Activated naive CD4-positive, alpha-beta T cell treated with anti-CD3 and anti-CD28 coated beads, Interleukin-2, amount 10 ng/mL, durations not matched to agents 7 days and 5 days (primary cell): ENCODE measurements at regions not wholly inside any gene's neighbourhood (a gene's known extent, or its start where the extent isn't known, plus 50 kb on each side); places are given as distances from the start of the nearest gene placed in this dataset.

Experiments used
- CTCF ChIA-PET: fragments of 350-600 bp; sonication (Branson Sonifier 250); formaldehyde crosslinking; loops from one replicate; lab custom pipeline; 2021; ENCODE audit warnings: antibody characterized with exemption; lab: Charles Lee
- DNase-seq: peaks from one replicate; pipeline ENCODE4 v3.0.0-alpha.2; 2020
- H3K27ac Mint-ChIP-seq: one replicate; pipeline ENCODE4 v1.8.0; 2021; ENCODE audit warnings: mild to moderate bottlenecking, moderate library complexity, mixed read lengths
- H3K27me3 Mint-ChIP-seq: one replicate; pipeline ENCODE4 v1.8.0; 2021; ENCODE audit warnings: mild to moderate bottlenecking, mixed read lengths
- H3K36me3 Mint-ChIP-seq: one replicate; pipeline ENCODE4 v1.8.0; 2021; ENCODE audit warnings: mixed read lengths
- H3K4me1 Mint-ChIP-seq: one replicate; pipeline ENCODE4 v1.8.0; 2021; ENCODE audit warnings: mixed read lengths
- H3K4me3 Mint-ChIP-seq: one replicate; pipeline ENCODE4 v1.8.0; 2021; ENCODE audit warnings: mild to moderate bottlenecking, moderate library complexity, mixed read lengths
- H3K9me3 Mint-ChIP-seq: one replicate; pipeline ENCODE4 v1.8.0; 2021; ENCODE audit warnings: mixed read lengths

DNA sequence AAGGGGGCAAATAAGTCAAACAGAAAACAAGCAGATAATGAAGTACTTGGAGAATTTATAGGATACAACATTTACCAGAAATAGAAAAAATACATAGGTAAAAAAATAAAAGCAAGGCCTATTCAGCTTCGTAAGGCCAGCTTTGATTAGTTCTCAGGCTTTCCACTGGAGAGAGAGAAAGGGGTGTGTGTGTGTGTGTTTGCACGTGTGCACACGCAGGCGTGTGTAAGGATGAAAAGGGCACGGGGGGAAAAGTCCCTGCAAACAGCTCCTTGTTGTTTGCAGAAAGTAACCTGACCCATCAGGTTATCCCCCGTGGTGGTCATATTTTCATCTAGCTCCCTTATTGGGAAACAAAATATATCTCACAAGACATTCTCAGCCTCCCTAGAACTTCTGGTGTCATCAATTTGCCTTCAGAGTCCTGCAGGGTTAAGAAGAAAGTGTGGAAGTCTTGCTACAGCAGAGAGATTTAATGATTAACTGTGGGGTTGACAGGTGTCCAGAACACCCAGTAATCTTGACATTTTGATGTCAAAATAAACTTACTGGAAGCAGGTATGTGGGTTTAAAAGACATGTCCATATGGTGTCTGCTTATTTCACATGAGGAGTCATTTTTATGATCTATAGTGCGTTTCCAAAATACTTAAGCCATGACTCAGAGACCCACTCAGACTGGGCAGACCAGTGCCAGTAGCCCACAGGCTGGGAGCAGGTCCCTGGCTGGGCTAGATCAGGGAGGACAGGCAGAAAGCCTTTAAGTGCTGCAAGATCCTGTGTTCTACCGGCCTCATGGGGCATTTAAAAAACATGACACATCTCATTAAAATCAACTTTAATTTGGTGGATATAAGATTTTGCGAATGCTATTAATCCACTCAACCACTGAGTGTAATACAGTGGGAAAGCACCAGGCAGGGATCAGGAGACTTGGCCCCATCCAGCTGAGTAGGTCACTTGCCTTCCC, 487.6 kb upstream of the CAMK1G start:
- Mint-ChIP-seq H3K9me3 (no peaks in the 10 kb centered on the region), H3K27me3 (no peaks in the 10 kb centered on the region), H3K4me1 (no peaks in the 10 kb centered on the region), H3K36me3 (no peaks in the 10 kb centered on the region), H3K4me3 (no peak overlapping the region), H3K27ac (no peak overlapping the region)
- CTCF ChIA-PET: no interaction called here
- DNase-seq: no peak

DNA sequence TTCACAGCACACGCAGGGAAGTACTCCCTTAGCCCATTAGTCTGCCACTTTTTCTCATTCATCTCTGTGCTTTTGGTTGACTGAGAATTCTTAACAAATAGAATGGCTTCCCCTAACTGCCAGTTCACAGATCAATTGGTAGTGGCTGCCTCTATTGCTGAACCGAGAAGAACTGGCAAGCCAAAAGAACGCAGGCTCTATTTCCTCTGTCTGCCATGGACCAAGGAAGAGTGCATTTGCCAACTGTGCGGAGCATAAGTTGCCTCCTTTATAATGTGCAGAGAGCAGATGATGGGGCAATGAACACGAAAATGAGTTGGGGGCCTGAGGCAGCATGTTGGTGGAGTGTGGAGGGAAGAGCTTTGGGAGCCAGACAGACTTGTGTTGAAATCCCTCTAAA, 483.1 kb upstream of the CAMK1G start:
- H3K9me3 Mint-ChIP-seq: no peaks in the 10 kb centered on the region
- H3K36me3 Mint-ChIP-seq: no peaks in the 10 kb centered on the region
- no peak overlapping the region for H3K4me3 Mint-ChIP-seq
- no peaks in the 10 kb centered on the region for H3K4me1 Mint-ChIP-seq
- CTCF ChIA-PET: no interaction called here
- DNase-seq: no peak
- H3K27ac Mint-ChIP-seq: no peak overlapping the region
- no peaks in the 10 kb centered on the region for H3K27me3 Mint-ChIP-seq

DNA sequence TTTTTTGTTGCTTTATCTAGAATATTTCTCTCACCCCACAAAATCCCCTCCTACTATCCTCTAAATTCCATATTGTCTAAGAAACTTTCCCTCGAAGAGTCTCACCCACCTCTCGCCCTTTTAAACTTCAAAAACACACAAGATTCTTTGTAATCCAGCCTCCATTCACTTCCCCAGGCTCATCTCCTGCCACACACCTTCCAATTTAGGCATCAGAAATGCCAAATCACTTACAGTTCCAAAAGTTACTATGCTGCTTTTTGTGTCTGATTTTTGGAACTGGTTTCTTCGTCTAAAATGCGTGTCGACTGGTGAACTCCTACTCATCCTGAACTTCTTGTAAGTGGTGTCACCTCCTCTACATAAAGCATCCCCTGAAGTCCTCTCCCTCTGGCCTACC, 482.4 kb upstream of the CAMK1G start:
- no peak for DNase-seq
- CTCF ChIA-PET: no interaction called here
- no peaks in the 10 kb centered on the region for H3K36me3 Mint-ChIP-seq
- no peak overlapping the region for H3K4me3 Mint-ChIP-seq
- no peaks in the 10 kb centered on the region for H3K9me3 Mint-ChIP-seq
- H3K27ac Mint-ChIP-seq: no peak overlapping the region
- H3K4me1 Mint-ChIP-seq: no peaks in the 10 kb centered on the region
- H3K27me3 Mint-ChIP-seq: peaks cover 2% of the 10 kb centered on the region

DNA sequence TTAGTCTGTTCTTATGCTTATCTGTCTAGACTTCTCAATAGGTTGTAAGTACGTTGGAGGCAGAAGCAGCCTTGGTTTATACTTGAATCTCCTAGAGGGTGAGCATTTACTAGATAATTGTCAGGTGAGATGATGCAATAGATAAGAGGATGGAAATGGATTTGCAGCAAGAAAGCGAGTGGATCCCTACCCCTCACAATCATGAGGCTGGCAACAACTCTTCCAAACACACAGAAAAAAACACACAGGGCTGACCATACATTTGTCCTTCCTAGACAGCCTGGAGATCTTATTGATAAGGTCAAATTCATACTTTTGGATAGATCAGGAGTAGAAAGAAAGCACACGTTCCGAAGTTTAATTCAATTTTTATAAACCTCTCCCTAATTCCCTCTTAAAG, 481.4 kb upstream of the CAMK1G start:
- Mint-ChIP-seq H3K9me3 (no peaks in the 10 kb centered on the region), H3K27me3 (peaks cover 7% of the 10 kb centered on the region), H3K4me3 (no peak overlapping the region), H3K27ac (no peak overlapping the region), H3K36me3 (no peaks in the 10 kb centered on the region), H3K4me1 (no peaks in the 10 kb centered on the region)
- DNase-seq: no peak
- CTCF ChIA-PET: no interaction called here

DNA sequence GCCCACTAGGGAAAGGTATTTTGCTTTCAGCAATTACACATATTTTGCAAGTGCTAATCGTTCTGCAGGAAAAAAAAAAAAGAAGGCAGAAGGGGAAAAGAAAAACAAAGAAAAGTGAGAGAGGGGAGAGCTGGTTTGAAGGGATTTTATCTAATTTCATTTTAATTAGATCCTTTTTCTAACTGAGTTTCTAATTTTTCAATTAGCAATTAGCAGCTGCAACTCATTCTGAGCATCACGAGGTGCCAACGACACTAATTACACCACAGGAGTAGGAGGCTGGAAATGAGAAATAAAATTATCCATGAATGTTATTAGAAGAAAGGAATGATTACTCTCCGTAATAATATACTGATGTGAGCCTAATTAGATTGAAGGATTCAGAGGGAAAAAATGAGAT, 481.0 kb upstream of the CAMK1G start:
- no peaks in the 10 kb centered on the region for H3K9me3 Mint-ChIP-seq
- H3K4me3 Mint-ChIP-seq: no peak overlapping the region
- CTCF ChIA-PET: no interaction called here
- no peak overlapping the region for H3K27ac Mint-ChIP-seq
- no peaks in the 10 kb centered on the region for H3K36me3 Mint-ChIP-seq
- no peak for DNase-seq
- peaks cover 7% of the 10 kb centered on the region for H3K27me3 Mint-ChIP-seq
- no peaks in the 10 kb centered on the region for H3K4me1 Mint-ChIP-seq

DNA sequence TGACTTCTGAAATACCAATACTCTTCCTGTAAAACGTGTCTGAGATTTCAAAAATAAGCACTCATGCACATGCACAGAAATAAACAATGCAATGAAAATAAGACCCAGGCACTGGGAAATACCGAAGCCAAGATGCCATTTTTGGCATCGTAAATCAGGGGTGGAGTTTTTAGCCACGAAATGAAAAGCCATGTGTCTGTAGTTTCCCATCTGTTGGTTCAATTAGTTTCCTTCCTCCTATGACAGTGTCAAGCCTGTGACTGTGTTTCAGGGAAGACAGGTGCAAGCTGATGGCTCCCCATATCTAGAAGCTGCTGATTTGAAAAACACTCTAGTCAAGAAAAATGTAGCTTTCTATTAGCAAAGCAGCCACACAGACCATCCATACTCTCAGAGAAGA, 480.4 kb upstream of the CAMK1G start:
- H3K9me3 Mint-ChIP-seq: no peaks in the 10 kb centered on the region
- no peak overlapping the region for H3K27ac Mint-ChIP-seq
- H3K27me3 Mint-ChIP-seq: peaks cover 7% of the 10 kb centered on the region
- CTCF ChIA-PET: no interaction called here
- H3K4me1 Mint-ChIP-seq: no peaks in the 10 kb centered on the region
- H3K36me3 Mint-ChIP-seq: no peaks in the 10 kb centered on the region
- DNase-seq: no peak
- no peak overlapping the region for H3K4me3 Mint-ChIP-seq

DNA sequence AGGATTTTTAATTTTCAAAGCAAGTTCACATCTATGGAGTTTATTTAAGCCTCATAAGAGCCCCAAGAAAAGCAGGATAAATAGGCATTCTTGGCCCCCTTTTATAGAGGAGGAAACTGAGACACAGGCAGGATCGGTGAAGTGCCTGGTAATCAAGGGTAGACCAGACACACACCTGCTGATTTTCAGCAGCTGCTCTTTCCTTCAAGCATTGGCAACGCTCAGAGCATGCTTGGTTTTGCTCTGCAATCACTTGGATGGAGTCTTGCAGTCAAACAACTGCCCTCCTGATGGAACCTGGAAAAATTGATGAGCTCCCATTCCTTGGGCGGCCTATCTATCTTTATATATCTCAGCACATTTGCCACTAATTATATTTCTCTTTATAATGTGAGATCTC, 478.9 kb upstream of the CAMK1G start:
- Mint-ChIP-seq H3K36me3 (no peaks in the 10 kb centered on the region), H3K27ac (no peak overlapping the region), H3K4me1 (no peaks in the 10 kb centered on the region), H3K4me3 (no peak overlapping the region), H3K9me3 (no peaks in the 10 kb centered on the region), H3K27me3 (peaks cover 7% of the 10 kb centered on the region)
- no peak for DNase-seq
- CTCF ChIA-PET: no interaction called here

DNA sequence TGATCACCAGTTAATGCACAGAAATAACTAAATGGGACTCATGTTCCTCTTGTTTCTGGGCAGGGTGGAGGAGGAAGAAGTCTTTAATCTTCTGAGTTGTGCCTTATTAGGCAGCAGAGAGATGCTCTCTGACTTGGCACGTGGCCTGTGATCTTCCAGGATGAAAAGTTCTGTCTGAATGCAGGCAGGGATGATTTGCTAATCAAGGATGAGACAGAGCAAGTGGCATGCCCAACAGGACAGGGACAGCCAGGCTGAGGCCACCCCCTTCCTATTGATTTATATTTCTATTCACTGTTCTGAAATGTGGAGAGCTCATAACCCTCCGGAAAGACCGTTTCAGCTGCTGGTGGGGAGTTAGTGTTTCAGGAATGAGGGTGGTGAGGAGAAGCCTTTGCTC, 477.8 kb upstream of the CAMK1G start:
- Mint-ChIP-seq H3K27ac (no peak overlapping the region), H3K9me3 (no peaks in the 10 kb centered on the region), H3K36me3 (no peaks in the 10 kb centered on the region), H3K27me3 (peaks cover 7% of the 10 kb centered on the region), H3K4me1 (no peaks in the 10 kb centered on the region), H3K4me3 (no peak overlapping the region)
- CTCF ChIA-PET: no interaction called here
- no peak for DNase-seq

DNA sequence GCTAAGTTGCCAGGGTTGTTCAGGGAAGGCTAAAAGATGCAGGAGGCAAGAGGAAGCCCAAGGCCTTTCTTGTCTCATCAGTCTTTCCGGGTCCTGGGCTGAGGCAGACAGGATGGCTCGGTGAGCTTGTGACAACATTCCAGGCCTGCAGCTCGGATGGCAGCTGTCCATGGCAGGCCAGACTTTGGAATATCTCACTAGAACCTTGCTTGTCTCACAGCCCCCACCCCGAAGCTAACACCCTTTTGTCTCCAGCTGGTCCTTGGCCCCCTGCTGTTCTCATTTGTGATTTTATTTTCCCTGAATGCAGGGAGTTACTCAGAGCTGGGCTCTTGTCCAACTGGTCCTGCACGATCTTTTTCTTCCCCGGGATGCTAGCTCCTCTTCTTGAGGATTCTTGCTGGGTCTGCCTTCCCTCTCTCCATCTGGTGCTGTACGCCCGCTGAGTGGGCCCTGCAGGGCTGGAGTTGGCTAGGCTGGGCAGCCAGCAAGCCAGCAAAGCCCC, 477.2 kb upstream of the CAMK1G start:
- H3K4me1 Mint-ChIP-seq: no peaks in the 10 kb centered on the region
- no peaks in the 10 kb centered on the region for H3K9me3 Mint-ChIP-seq
- H3K4me3 Mint-ChIP-seq: no peak overlapping the region
- peaks cover 7% of the 10 kb centered on the region for H3K27me3 Mint-ChIP-seq
- no peaks in the 10 kb centered on the region for H3K36me3 Mint-ChIP-seq
- CTCF ChIA-PET: no interaction called here
- DNase-seq: no peak
- no peak overlapping the region for H3K27ac Mint-ChIP-seq

DNA sequence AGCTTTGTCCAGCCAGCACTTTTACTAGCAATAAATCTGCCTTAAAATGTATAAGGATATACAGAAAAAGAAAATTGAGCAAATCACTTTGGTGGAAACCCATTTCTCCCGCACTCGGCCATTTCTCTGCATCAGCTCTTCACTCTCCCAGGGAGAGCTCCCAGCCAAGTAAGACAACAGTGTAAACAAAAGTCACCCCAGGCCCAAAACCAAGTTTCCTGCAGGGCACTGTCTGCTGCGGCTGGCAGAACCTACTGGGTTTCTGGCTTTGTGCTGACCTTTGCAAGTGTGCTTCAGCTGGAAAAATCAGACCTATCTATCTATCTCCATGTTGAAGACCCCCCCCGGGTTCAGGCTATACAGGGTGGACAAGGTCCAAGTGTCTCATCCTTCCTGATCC, 476.7 kb upstream of the CAMK1G start:
- no peak for DNase-seq
- H3K4me3 Mint-ChIP-seq: no peak overlapping the region
- H3K9me3 Mint-ChIP-seq: no peaks in the 10 kb centered on the region
- CTCF ChIA-PET: no interaction called here
- no peak overlapping the region for H3K27ac Mint-ChIP-seq
- H3K27me3 Mint-ChIP-seq: peaks cover 7% of the 10 kb centered on the region
- H3K36me3 Mint-ChIP-seq: no peaks in the 10 kb centered on the region
- no peaks in the 10 kb centered on the region for H3K4me1 Mint-ChIP-seq

DNA sequence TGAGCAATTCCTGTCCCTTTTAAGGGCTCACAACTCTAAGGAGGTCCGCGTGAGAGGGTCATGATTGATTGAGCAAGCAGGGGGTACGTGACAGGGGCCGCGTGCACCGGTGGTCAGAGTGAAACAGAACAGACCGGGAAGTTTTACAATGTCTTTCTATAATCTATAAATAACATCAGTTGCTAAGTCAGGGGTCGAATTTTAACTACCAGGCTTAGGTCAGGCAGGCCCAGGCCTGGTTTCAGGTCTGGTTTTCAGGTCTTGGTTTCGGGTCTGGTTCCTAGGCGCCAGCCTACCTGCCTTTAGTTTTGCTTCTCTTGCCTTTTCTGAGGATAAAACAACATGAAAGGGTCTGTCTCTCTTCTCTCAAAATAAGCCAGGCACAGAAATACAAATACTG, 476.0 kb upstream of the CAMK1G start:
- CTCF ChIA-PET: no interaction called here
- no peak for DNase-seq
- no peaks in the 10 kb centered on the region for H3K4me1 Mint-ChIP-seq
- H3K27ac Mint-ChIP-seq: no peak overlapping the region
- no peak overlapping the region for H3K4me3 Mint-ChIP-seq
- peaks cover 7% of the 10 kb centered on the region for H3K27me3 Mint-ChIP-seq
- H3K36me3 Mint-ChIP-seq: no peaks in the 10 kb centered on the region
- no peaks in the 10 kb centered on the region for H3K9me3 Mint-ChIP-seq

DNA sequence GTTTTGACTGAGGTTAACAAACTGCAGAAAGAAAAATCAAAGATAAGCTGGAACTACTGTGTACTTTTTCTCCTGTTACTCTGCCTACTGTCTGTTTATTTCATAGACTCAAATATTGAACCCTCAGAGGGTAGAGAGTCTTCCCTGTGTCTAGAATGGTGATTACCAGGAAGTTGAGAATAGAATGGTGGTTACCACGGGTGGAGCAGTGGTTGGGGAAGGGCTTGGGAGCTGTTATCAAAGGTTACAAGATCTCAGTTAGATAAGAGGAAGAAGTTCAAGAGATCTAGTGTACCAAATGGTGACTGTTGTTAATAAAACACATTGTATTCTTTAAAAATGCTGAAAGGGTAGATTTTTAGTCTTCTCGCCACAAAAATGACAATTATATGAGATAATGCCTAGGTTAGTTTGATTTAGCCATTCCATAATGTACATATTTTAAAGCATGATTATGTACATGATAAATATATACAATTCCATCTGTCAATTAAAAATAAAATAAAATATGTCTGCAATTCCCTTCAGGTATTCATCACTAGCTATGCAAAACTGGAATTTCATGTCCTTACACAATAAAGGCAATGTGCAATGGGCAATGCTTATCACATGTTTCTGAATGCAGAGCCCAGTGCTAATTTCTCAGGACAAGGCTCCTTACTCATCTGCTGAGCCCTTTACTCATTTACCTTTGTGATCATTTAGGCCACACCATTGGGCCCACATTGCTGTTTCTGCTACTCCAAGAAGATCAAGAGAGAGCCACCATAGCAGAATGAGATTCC, 474.3 kb upstream of the CAMK1G start:
- DNase-seq: no peak

DNA sequence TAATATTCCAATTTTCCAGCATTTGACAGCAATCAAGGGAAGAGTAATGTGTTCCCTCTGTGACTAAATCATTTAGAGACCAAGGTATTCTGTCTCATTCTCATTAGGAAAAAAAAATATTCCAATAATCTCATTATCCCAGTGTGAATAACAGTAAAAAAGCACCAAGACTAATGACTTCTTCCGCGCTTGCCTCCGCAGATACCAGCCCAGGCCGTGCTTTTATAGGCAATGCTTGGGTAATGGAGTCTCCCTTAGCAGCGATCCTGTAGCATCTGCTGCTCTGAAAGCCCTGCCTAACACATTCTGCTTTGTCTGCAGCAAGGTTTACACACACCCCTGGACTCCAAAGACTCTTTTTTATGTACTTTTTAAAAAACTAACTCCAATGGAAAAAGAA, 470.0 kb upstream of the CAMK1G start:
- Mint-ChIP-seq H3K4me3 (no peak overlapping the region), H3K36me3 (no peaks in the 10 kb centered on the region), H3K4me1 (no peaks in the 10 kb centered on the region), H3K27ac (no peak overlapping the region), H3K9me3 (no peaks in the 10 kb centered on the region), H3K27me3 (no peaks in the 10 kb centered on the region)
- CTCF ChIA-PET: no interaction called here
- no peak for DNase-seq

More for the DNA sequence above, 474.3 kb upstream of the CAMK1G start:
- Mint-ChIP-seq H3K4me3 (no peak overlapping the region), H3K9me3 (no peaks in the 10 kb centered on the region), H3K4me1 (no peaks in the 10 kb centered on the region), H3K27ac (no peak overlapping the region), H3K36me3 (no peaks in the 10 kb centered on the region), H3K27me3 (peaks cover 7% of the 10 kb centered on the region)
- CTCF ChIA-PET: no interaction called here

DNA sequence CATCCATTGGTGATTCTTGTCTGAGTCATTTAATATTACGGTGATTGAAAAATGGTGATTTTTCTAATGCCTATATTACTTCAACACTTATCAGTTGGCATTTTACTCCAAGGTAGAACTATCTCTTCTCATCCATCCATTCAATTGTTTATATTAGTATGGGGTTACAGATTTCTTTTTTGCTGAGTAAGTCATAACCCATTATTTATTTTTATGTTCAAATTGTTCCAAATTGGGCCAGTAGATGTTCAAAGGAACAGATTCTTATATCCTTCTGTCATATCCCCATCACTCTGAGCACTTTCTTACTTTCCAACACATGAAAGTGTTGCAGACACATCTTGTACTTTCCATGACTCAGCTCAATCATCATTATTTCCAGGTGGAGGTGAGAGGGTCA, 466.8 kb upstream of the CAMK1G start:
- Mint-ChIP-seq H3K27ac (no peak overlapping the region), H3K4me3 (no peak overlapping the region), H3K4me1 (no peaks in the 10 kb centered on the region), H3K36me3 (no peaks in the 10 kb centered on the region), H3K9me3 (no peaks in the 10 kb centered on the region), H3K27me3 (no peaks in the 10 kb centered on the region)
- no peak for DNase-seq
- CTCF ChIA-PET: no interaction called here

DNA sequence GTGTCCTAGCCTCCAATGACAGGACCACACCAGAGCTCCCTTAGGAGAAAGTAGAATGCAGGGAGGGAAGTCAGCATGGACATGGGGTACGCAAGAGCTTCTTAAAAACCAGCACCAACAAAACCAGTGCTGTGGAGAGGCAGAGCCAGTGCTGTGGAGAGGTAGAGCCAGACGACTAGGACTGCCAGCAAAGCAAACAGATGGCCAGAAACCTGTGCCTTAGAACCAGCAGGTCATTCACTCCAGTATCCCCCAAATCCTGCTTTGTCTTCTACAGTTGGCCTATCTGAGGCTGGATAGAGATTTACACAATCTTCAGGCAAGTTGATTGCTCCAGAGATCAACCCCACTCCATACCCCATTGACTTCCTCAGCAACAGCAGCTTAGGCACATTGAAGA, 459.9 kb upstream of the CAMK1G start:
- no peaks in the 10 kb centered on the region for H3K36me3 Mint-ChIP-seq
- H3K27ac Mint-ChIP-seq: no peak overlapping the region
- H3K27me3 Mint-ChIP-seq: no peaks in the 10 kb centered on the region
- DNase-seq: no peak
- no peak overlapping the region for H3K4me3 Mint-ChIP-seq
- CTCF ChIA-PET: no interaction called here
- H3K4me1 Mint-ChIP-seq: no peaks in the 10 kb centered on the region
- no peaks in the 10 kb centered on the region for H3K9me3 Mint-ChIP-seq
